Neural cell (in vitro differentiated cells): ENCODE measurements at regions not wholly inside any gene's neighbourhood (a gene's known extent, or its start where the extent isn't known, plus 50 kb on each side); places are given as distances from the start of the nearest gene placed in this dataset.

Experiments
- H2AFZ ChIP-seq: fragments of 200-600, 300-800 bp; sonication (generic), shearing (Covaris generic); 2 replicates; pipeline ENCODE4 v1.6.0; 2014; ENCODE audit warnings: low read depth, mild to moderate bottlenecking, antibody characterized with exemption, low read length, moderate library complexity
- H3F3A ChIP-seq: fragments of 200-600 bp; shearing (Covaris generic); 2 replicates; pipeline ENCODE4 v1.6.1; 2016; ENCODE audit warnings: mild to moderate bottlenecking, moderate library complexity, mixed read lengths, antibody characterized with exemption, low read length; ENCODE audit not compliant: insufficient read depth, poor library complexity, severe bottlenecking
- H3K27ac ChIP-seq: fragments of 200-600, 300-800 bp; sonication (generic), shearing (Covaris generic); 2 replicates; pipeline ENCODE4 v1.5.1; 2014; ENCODE audit warnings: mild to moderate bottlenecking, low read length, moderate library complexity
- H3K27me3 ChIP-seq: fragments of 300-800, 200-600 bp; sonication (generic), shearing (Covaris generic); 2 replicates; pipeline ENCODE4 v1.6.0; 2014; ENCODE audit warnings: mild to moderate bottlenecking, low read depth, low read length, moderate library complexity; ENCODE audit not compliant: insufficient read depth
- H3K36me3 ChIP-seq: fragments of 300-800, 200-600 bp; sonication (generic), shearing (Covaris generic); 2 replicates; pipeline ENCODE4 v1.5.1; 2014; ENCODE audit warnings: mild to moderate bottlenecking, antibody characterized with exemption, low read length, moderate library complexity; ENCODE audit not compliant: insufficient read depth
- H3K4me2 ChIP-seq: fragments of 300-800, 200-600 bp; sonication (generic), shearing (Covaris generic); 2 replicates; pipeline ENCODE4 v1.6.0; 2014; ENCODE audit warnings: mild to moderate bottlenecking, low read length
- H3K4me3 ChIP-seq: fragments of 300-800, 200-600 bp; sonication (generic), shearing (Covaris generic); 2 replicates; pipeline ENCODE4 v1.5.1; 2014; ENCODE audit warnings: mild to moderate bottlenecking, low read length, moderate library complexity
- H3K79me2 ChIP-seq: fragments of 200-600 bp; shearing (Covaris generic); replicated peaks from 2 replicates; pipeline ENCODE4 v1.6.0; 2014; ENCODE audit warnings: mild to moderate bottlenecking, low read length, moderate library complexity; ENCODE audit not compliant: insufficient read depth
- H3K9ac ChIP-seq: fragments of 300-800, 200-600 bp; sonication (generic), shearing (Covaris generic); 2 replicates; pipeline ENCODE4 v1.6.1; 2016; ENCODE audit warnings: mild to moderate bottlenecking, low read length, mixed read lengths
- H3K9me2 ChIP-seq: fragments of 200-600 bp; shearing (Covaris generic); 2 replicates; pipeline ENCODE4 v1.6.1; 2016; ENCODE audit warnings: mild to moderate bottlenecking, low read length, mixed read lengths; ENCODE audit not compliant: insufficient read depth
- H3K9me3 ChIP-seq: fragments of 200-600, 300-800 bp; sonication (generic), shearing (Covaris generic); 2 replicates; pipeline ENCODE4 v1.6.1; 2016; ENCODE audit warnings: mild to moderate bottlenecking, mixed run types, low read length, moderate library complexity, mixed read lengths
- H4K20me1 ChIP-seq: fragments of 200-600 bp; shearing (Covaris generic); 2 replicates; pipeline ENCODE4 v1.6.1; 2016; ENCODE audit warnings: mild to moderate bottlenecking, mixed run types; ENCODE audit not compliant: insufficient read depth
- CTCF ChIP-seq: fragments of 450-650 bp; IDR thresholded peaks from 2 replicates; pipeline ENCODE4 v1.5.1; 2014; ENCODE audit warnings: antibody characterized with exemption, mild to moderate bottlenecking, moderate library complexity; ENCODE audit not compliant: poor library complexity, severe bottlenecking
- EP300 ChIP-seq: fragments of 450-650 bp; conservative IDR thresholded peaks from 2 replicates; pipeline ENCODE4 v1.6.1; 2014; ENCODE audit warnings: antibody characterized with exemption, mild to moderate bottlenecking, moderate library complexity; ENCODE audit not compliant: poor library complexity, severe bottlenecking
- EZH2 ChIP-seq: fragments of 200-600, 300-800 bp; shearing (Covaris generic), sonication (generic); IDR thresholded peaks from 2 replicates; pipeline ENCODE4 v1.6.1; 2014; ENCODE audit warnings: antibody characterized with exemption, low read length, borderline replicate concordance, mild to moderate bottlenecking; ENCODE audit not compliant: insufficient read depth, poor library complexity, severe bottlenecking
- MXI1 ChIP-seq: fragments of 450-650 bp; conservative IDR thresholded peaks from 2 replicates; pipeline ENCODE4 v1.6.1; 2014; ENCODE audit warnings: antibody characterized with exemption, mild to moderate bottlenecking; ENCODE audit not compliant: poor library complexity, severe bottlenecking
- POLR2AphosphoS5 ChIP-seq: IDR thresholded peaks from 2 replicates; pipeline ENCODE4 v1.6.1; 2012
- RAD21 ChIP-seq: fragments of 450-650 bp; conservative IDR thresholded peaks from 2 replicates; pipeline ENCODE4 v1.6.1; 2014; ENCODE audit warnings: antibody characterized with exemption, mild to moderate bottlenecking, moderate library complexity
- REST ChIP-seq: IDR thresholded peaks from 2 replicates; pipeline ENCODE4 v1.6.1; 2012; ENCODE audit warnings: borderline replicate concordance
- SMC3 ChIP-seq: fragments of 450-650 bp; conservative IDR thresholded peaks from 2 replicates; pipeline ENCODE4 v1.6.1; 2014; ENCODE audit warnings: antibody characterized with exemption, mild to moderate bottlenecking, moderate library complexity; ENCODE audit not compliant: poor library complexity
- TAF1 ChIP-seq: IDR thresholded peaks from 2 replicates; pipeline ENCODE4 v1.6.1; 2012; ENCODE audit warnings: low read depth

- H3K27ac ChIP-seq, result no peak overlapping the region
- H3K4me3 ChIP-seq, result no peak overlapping the region
- no peaks in the 10 kb centered on the region for H3K9me2 ChIP-seq
- H3K9ac ChIP-seq, result no peak overlapping the region
- H3K79me2 ChIP-seq, result no peaks in the 10 kb centered on the region
- no peak overlapping the region for H3K4me2 ChIP-seq
- H3K9me3 ChIP-seq, result no peaks in the 10 kb centered on the region
- TF ChIP-seq SMC3, result no peak
- TF ChIP-seq REST, result no peak
- no peak for TF ChIP-seq RAD21
- TF ChIP-seq EZH2, result no peak
- no peak for TF ChIP-seq EP300
- TF ChIP-seq CTCF, result no peak
- no peak for TF ChIP-seq TAF1
- TF ChIP-seq POLR2AphosphoS5, result no peak
- no peak for TF ChIP-seq MXI1
- H3K36me3 ChIP-seq, result no peaks in the 10 kb centered on the region
- no peak overlapping the region for H2AFZ ChIP-seq
- no peaks in the 10 kb centered on the region for H3K27me3 ChIP-seq
- no peaks in the 10 kb centered on the region for H4K20me1 ChIP-seq
- no peaks in the 10 kb centered on the region for H3F3A ChIP-seq
Measured at GRCh38 chr13:50513300-50513877, 330.1 kb downstream of the DLEU7 start.

- no peaks in the 10 kb centered on the region for H3F3A ChIP-seq
Measured at GRCh38 chr13:50514249-50514648, 329.2 kb downstream of the DLEU7 start.

More at GRCh38 chr13:50514249-50514648, 329.2 kb downstream of the DLEU7 start:
- Histone ChIP-seq H3K9me3 (no peaks in the 10 kb centered on the region), H3K27ac (no peak overlapping the region), H3K27me3 (no peaks in the 10 kb centered on the region), H3K4me2 (no peak overlapping the region), H3K9me2 (no peaks in the 10 kb centered on the region), H3K9ac (no peak overlapping the region), H2AFZ (no peak overlapping the region), H3K79me2 (no peaks in the 10 kb centered on the region), H4K20me1 (no peaks in the 10 kb centered on the region), H3K36me3 (no peaks in the 10 kb centered on the region), H3K4me3 (no peak overlapping the region)
- TF ChIP-seq REST (no peak), POLR2AphosphoS5 (no peak), TAF1 (no peak), MXI1 (no peak), CTCF (no peak), EP300 (no peak), SMC3 (no peak), EZH2 (no peak), RAD21 (no peak)
